Endothelial cell (in vitro differentiated cells): ENCODE measurements at regions not wholly inside any gene's neighbourhood (a gene's known extent, or its start where the extent isn't known, plus 50 kb on each side); places are given as distances from the start of the nearest gene placed in this dataset.

Experiments
- DNase-seq: peaks from one replicate; pipeline ENCODE4 v3.0.0; 2021; ENCODE audit warnings: low spot score
- H3K27ac Mint-ChIP-seq: one replicate; pipeline ENCODE4 v1.8.0; 2021; ENCODE audit warnings: mixed read lengths, inconsistent platforms; ENCODE audit not compliant: unreplicated experiment
- H3K27me3 Mint-ChIP-seq: one replicate; pipeline ENCODE4 v1.8.0; 2021; ENCODE audit warnings: mild to moderate bottlenecking, moderate library complexity, mixed read lengths, inconsistent platforms; ENCODE audit not compliant: unreplicated experiment
- H3K36me3 Mint-ChIP-seq: one replicate; pipeline ENCODE4 v1.8.0; 2021; ENCODE audit warnings: mild to moderate bottlenecking, low read depth, mixed read lengths, inconsistent platforms; ENCODE audit not compliant: unreplicated experiment
- H3K4me1 Mint-ChIP-seq: one replicate; pipeline ENCODE4 v1.8.0; 2021; ENCODE audit warnings: mild to moderate bottlenecking, mixed read lengths, inconsistent platforms; ENCODE audit not compliant: unreplicated experiment
- H3K4me3 Mint-ChIP-seq: one replicate; pipeline ENCODE4 v1.8.0; 2021; ENCODE audit warnings: mild to moderate bottlenecking, mixed read lengths, inconsistent platforms; ENCODE audit not compliant: unreplicated experiment
- H3K9me3 Mint-ChIP-seq: one replicate; pipeline ENCODE4 v1.8.0; 2021; ENCODE audit warnings: mixed read lengths, inconsistent platforms; ENCODE audit not compliant: unreplicated experiment
- CTCF ChIP-seq: fragments of 200-600 bp; sonication (generic); IDR thresholded peaks from one replicate; pipeline ENCODE4 v1.5.0; 2021; ENCODE audit warnings: antibody characterized with exemption; ENCODE audit not compliant: unreplicated experiment

- TF ChIP-seq CTCF: no peak
- Mint-ChIP-seq H3K4me3 (no peak overlapping the region), H3K27me3 (no peaks in the 10 kb centered on the region), H3K27ac (no peak overlapping the region), H3K4me1 (no peaks in the 10 kb centered on the region), H3K36me3 (no peaks in the 10 kb centered on the region), H3K9me3 (no peaks in the 10 kb centered on the region)
- DNase-seq: no peak
Measured at GRCh38 chr6:140012150-140012549, 637.7 kb upstream of the CITED2 start.

GRCh38 chr6:140011537-140011936 lies 637.1 kb upstream of the CITED2 start:
- H3K27ac Mint-ChIP-seq: no peak overlapping the region
- H3K4me1 Mint-ChIP-seq: no peaks in the 10 kb centered on the region
- no peak overlapping the region for H3K4me3 Mint-ChIP-seq
- no peaks in the 10 kb centered on the region for H3K27me3 Mint-ChIP-seq
- no peaks in the 10 kb centered on the region for H3K9me3 Mint-ChIP-seq
- H3K36me3 Mint-ChIP-seq: no peaks in the 10 kb centered on the region
- TF ChIP-seq CTCF: no peak
- DNase-seq: no peak

- no peak for DNase-seq
- no peaks in the 10 kb centered on the region for H3K27me3 Mint-ChIP-seq
- no peak overlapping the region for H3K27ac Mint-ChIP-seq
- no peaks in the 10 kb centered on the region for H3K36me3 Mint-ChIP-seq
- no peak overlapping the region for H3K4me3 Mint-ChIP-seq
- H3K4me1 Mint-ChIP-seq: no peaks in the 10 kb centered on the region
- H3K9me3 Mint-ChIP-seq: no peaks in the 10 kb centered on the region
- no peak for TF ChIP-seq CTCF
Measured at GRCh38 chr6:140009286-140009685, 634.8 kb upstream of the CITED2 start.

GRCh38 chr6:140007525-140007924 lies 633.1 kb upstream of the CITED2 start:
- Mint-ChIP-seq H3K36me3 (no peaks in the 10 kb centered on the region), H3K4me3 (no peak overlapping the region), H3K4me1 (no peaks in the 10 kb centered on the region), H3K9me3 (no peaks in the 10 kb centered on the region), H3K27me3 (no peaks in the 10 kb centered on the region), H3K27ac (no peak overlapping the region)
- DNase-seq: no peak
- TF ChIP-seq CTCF: no peak

- Mint-ChIP-seq H3K4me3 (no peak overlapping the region), H3K9me3 (no peaks in the 10 kb centered on the region), H3K27me3 (peaks cover under 1% of the 10 kb centered on the region), H3K27ac (no peak overlapping the region), H3K4me1 (no peaks in the 10 kb centered on the region), H3K36me3 (no peaks in the 10 kb centered on the region)
- DNase-seq: no peak
- no peak for TF ChIP-seq CTCF
Measured at GRCh38 chr6:140003217-140003616, 628.8 kb upstream of the CITED2 start.
